ENCODE measurements at regions not wholly inside any gene's neighbourhood (a gene's known extent, or its start where the extent isn't known, plus 50 kb on each side); places are given as distances from the start of the nearest gene placed in this dataset.

DNA sequence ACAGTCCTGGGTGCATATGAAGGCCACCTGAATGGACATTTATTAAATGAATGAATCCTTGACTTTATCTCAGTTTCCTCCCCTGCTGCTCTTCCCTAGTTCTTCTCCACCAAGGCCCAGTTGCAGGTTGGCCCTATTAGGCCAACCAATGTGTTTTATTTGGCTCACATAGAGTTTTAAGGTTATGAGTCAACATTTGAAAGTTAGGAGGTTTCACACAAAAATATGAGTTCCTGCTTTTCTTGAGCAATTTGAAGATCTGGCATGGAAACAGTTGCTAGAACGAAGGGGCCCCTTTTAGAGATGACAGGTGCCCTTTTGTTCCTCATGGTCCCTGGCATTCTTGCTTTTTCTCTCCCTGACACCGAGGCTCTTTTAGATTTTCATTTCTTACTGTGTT is 83.0 kb upstream of the PDZRN3 start:
- H3K9ac ChIP-seq (ENCODE audit: low read length) = no peak overlapping the region
- H3K36me3 ChIP-seq (ENCODE audit: control insufficient read depth, low read depth, low read length) = no peaks in the 10 kb centered on the region
- no peaks in the 10 kb centered on the region for H3K4me1 ChIP-seq (ENCODE audit: control insufficient read depth, low read depth, low read length)
- no peak overlapping the region for H3K4me3 ChIP-seq (ENCODE audit: low read length)
- H3K27ac ChIP-seq (ENCODE audit: low read length) = no peak overlapping the region
- no peaks in the 10 kb centered on the region for H3K27me3 ChIP-seq (ENCODE audit: control insufficient read depth, insufficient read depth, low read length)
- H3K9me3 ChIP-seq (ENCODE audit: control insufficient read depth, low read depth, low read length) = no peaks in the 10 kb centered on the region

DNA sequence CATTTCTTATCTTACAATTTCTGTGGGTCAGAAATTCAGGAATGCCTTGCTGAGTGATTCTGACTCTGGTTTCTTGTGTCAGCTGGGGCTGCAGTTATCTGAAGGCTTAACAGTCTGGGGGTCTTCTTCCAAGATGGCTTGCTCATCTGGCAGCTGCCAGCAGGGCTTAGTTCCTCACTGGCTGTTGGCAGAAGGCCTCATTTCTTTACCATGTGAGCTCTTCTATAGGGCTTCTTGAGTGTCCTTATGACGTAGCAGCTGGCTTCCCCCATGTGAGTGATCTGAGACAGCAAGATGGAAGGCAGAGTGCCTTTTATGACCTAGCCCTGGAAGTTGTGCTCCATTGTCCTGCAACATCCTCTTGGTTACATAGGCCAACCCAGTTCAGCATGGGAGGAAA is 82.0 kb upstream of the PDZRN3 start:
- Histone ChIP-seq H3K27me3 (ENCODE audit: control insufficient read depth, insufficient read depth, low read length) (no peaks in the 10 kb centered on the region), H3K4me3 (ENCODE audit: low read length) (no peak overlapping the region), H3K36me3 (ENCODE audit: control insufficient read depth, low read depth, low read length) (no peaks in the 10 kb centered on the region), H3K4me1 (ENCODE audit: control insufficient read depth, low read depth, low read length) (no peaks in the 10 kb centered on the region), H3K9me3 (ENCODE audit: control insufficient read depth, low read depth, low read length) (no peaks in the 10 kb centered on the region), H3K9ac (ENCODE audit: low read length) (no peak overlapping the region), H3K27ac (ENCODE audit: low read length) (no peak overlapping the region)

DNA sequence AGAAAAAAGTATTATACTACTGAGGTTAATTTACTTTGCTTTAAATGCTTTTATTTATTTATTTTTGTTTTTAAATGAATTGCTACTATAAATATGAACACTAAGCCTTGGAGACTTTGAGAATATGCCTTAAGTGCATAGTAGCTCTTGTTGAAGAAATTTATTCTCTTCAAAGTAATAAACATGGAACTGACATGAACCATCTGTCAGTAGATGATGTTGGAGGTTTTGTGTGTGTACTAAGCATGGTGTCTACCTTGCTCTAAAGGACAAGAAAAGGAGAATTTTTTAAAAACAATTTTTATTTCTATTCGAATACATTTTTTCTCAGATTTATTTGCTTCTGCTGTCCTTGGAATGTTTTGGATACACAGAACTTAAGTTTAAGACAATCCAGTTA is 81.1 kb upstream of the PDZRN3 start:
- Histone ChIP-seq H3K36me3 (ENCODE audit: control insufficient read depth, low read depth, low read length) (no peaks in the 10 kb centered on the region), H3K27me3 (ENCODE audit: control insufficient read depth, insufficient read depth, low read length) (no peaks in the 10 kb centered on the region), H3K9me3 (ENCODE audit: control insufficient read depth, low read depth, low read length) (no peaks in the 10 kb centered on the region), H3K9ac (ENCODE audit: low read length) (no peak overlapping the region), H3K4me3 (ENCODE audit: low read length) (no peak overlapping the region), H3K4me1 (ENCODE audit: control insufficient read depth, low read depth, low read length) (no peaks in the 10 kb centered on the region), H3K27ac (ENCODE audit: low read length) (no peak overlapping the region)

DNA sequence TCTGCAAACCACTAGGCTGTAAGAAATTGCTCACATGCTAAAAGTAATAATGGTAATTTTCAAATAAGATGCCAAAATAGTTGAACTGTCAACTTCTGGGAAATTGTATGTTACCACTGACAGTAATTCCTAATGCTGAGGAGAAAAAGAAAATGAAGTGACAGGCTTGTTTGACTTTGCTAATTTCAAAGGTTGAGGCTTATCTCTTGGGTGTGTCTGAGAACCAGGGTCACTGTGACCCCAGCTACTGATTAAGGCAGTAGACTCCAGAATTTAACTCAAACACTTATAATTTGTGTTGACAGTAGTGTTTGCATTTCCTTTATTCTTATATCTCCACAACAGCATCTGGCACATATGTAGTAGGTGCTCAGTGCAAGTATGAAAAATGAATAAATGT is 74.6 kb upstream of the PDZRN3 start:
- Histone ChIP-seq H3K27me3 (ENCODE audit: control insufficient read depth, insufficient read depth, low read length) (no peaks in the 10 kb centered on the region), H3K9ac (ENCODE audit: low read length) (no peak overlapping the region), H3K4me3 (ENCODE audit: low read length) (no peak overlapping the region), H3K36me3 (ENCODE audit: control insufficient read depth, low read depth, low read length) (no peaks in the 10 kb centered on the region), H3K9me3 (ENCODE audit: control insufficient read depth, low read depth, low read length) (no peaks in the 10 kb centered on the region), H3K27ac (ENCODE audit: low read length) (no peak overlapping the region), H3K4me1 (ENCODE audit: control insufficient read depth, low read depth, low read length) (no peaks in the 10 kb centered on the region)

DNA sequence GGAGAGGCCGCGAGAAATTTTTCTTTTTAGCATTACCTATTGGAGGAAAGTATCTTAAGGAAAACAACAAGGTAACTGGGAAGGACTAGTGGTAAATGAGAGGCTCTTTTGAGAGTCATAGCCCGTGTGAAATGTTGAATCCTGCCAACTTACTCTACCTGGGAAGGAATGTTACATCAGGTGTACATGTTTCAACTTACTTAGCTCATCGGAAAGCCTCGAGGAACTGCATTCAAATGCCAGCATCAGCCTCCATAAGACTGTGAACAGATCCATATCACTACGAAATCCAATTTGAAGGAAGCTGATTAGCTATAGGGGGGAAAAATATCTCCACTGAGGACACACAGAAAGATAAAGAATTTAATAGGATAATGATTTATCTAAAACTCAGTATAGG is 72.3 kb upstream of the PDZRN3 start:
- Histone ChIP-seq H3K4me3 (ENCODE audit: low read length) (no peak overlapping the region), H3K27me3 (ENCODE audit: control insufficient read depth, insufficient read depth, low read length) (no peaks in the 10 kb centered on the region), H3K36me3 (ENCODE audit: control insufficient read depth, low read depth, low read length) (no peaks in the 10 kb centered on the region), H3K4me1 (ENCODE audit: control insufficient read depth, low read depth, low read length) (no peaks in the 10 kb centered on the region), H3K9me3 (ENCODE audit: control insufficient read depth, low read depth, low read length) (no peaks in the 10 kb centered on the region), H3K27ac (ENCODE audit: low read length) (no peak overlapping the region), H3K9ac (ENCODE audit: low read length) (no peak overlapping the region)

DNA sequence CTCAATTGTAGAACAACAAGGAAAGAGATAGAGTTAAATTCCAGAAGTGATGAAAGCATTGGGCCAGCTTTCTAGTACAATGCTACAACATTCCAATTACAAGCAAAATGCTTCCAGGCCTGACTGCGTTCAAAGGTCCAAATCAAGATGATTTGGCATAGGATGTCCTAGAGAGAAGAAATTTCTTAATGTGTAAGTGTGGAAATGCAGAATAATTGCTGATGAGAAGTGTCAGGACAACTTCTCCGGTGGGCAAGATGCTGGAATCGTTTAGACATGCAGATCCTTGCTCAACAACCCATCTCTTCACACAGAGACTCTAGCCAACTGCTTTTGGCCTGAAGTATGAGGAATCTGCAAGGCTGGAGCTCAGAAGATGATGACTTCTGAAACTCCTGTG is 71.1 kb upstream of the PDZRN3 start:
- no peak overlapping the region for H3K9ac ChIP-seq (ENCODE audit: low read length)
- H3K4me3 ChIP-seq (ENCODE audit: low read length) = no peak overlapping the region
- no peaks in the 10 kb centered on the region for H3K4me1 ChIP-seq (ENCODE audit: control insufficient read depth, low read depth, low read length)
- H3K27ac ChIP-seq (ENCODE audit: low read length) = no peak overlapping the region
- H3K27me3 ChIP-seq (ENCODE audit: control insufficient read depth, insufficient read depth, low read length) = no peaks in the 10 kb centered on the region
- no peaks in the 10 kb centered on the region for H3K36me3 ChIP-seq (ENCODE audit: control insufficient read depth, low read depth, low read length)
- H3K9me3 ChIP-seq (ENCODE audit: control insufficient read depth, low read depth, low read length) = no peaks in the 10 kb centered on the region

DNA sequence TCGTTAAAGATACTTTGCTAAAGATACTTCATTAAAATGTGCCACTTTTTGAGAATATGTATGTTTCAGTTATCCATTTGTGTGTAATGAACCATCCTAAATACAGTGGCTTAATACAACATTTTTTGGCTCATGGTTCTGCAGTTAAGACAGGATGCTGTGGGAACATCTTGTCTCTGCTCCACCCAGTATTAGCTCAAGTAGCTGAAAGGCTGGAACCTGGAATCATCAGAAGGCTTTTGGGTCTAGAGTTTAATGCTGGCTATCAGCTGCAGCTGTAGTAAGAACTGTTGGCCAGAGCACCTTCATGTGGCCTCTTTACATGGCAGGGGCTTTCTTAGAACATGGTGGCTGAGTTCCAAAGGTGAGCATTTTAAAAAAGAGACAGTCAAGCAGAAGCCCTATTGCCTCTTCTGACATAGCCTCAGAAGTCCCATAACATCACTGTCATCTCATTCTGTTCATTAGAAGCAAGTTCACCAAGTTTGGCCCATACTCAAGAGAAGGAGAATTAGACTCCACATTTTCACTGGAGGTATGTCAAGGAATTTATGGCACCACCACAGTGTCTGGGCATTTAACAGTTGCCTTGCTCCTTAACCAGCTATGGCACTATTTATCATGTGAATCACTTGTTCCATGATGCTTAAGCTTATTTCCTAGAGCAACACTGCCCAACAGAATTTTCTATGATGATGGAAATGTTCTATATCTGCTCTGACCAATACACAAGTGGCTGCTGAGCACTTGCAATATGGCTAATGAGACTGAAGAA is 70.4 kb upstream of the PDZRN3 start:
- Histone ChIP-seq H3K4me1 (ENCODE audit: control insufficient read depth, low read depth, low read length) (no peaks in the 10 kb centered on the region), H3K36me3 (ENCODE audit: control insufficient read depth, low read depth, low read length) (no peaks in the 10 kb centered on the region), H3K9me3 (ENCODE audit: control insufficient read depth, low read depth, low read length) (no peaks in the 10 kb centered on the region), H3K9ac (ENCODE audit: low read length) (no peak overlapping the region), H3K27me3 (ENCODE audit: control insufficient read depth, insufficient read depth, low read length) (no peaks in the 10 kb centered on the region), H3K27ac (ENCODE audit: low read length) (no peak overlapping the region), H3K4me3 (ENCODE audit: low read length) (no peak overlapping the region)

DNA sequence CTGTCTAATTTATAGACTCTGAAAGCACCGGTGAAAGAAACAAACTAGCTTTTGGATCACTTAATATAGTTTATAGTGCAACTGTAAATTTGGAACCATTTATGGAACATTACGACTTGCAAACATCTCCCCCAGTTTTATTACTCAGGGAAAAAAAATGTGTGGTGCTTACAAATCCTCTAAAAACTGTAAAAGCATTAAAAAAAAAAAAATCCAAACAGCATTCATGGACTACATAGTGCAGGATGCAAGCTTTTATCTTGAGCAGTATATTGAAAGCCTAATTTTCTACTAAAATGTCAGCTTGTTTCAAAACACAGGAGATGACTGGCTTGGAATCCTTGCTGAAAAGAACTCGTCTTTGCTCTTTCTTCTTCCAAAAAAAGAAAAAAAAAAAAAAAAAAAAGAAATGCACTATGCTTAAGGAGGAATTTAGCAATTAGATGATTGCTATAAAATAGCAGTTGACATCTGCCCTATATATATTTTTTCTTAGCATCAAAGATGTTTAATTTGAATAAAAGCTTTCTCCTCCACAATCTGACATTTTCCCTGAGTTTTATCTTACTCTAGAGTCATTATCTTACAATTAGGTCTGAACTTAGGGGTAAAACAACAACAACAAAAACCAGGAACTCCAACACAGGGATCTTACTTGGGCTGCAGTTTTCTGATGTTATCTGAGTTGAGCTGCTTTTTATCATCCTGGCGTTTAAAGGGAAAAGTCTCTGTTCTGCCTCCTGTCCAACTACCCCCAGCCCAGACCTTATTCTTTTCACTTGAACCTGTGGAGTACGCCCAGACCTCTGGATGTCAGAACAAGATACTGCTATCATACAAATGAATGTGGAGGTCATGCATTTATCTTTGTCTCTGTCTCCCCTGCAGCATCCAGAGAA is 62.6 kb upstream of the PDZRN3 start:
- H3K27me3 ChIP-seq (ENCODE audit: control insufficient read depth, insufficient read depth, low read length) = no peaks in the 10 kb centered on the region
- H3K4me1 ChIP-seq (ENCODE audit: control insufficient read depth, low read depth, low read length) = peaks cover 15% of the 10 kb centered on the region
- H3K36me3 ChIP-seq (ENCODE audit: control insufficient read depth, low read depth, low read length) = no peaks in the 10 kb centered on the region
- no peak overlapping the region for H3K9ac ChIP-seq (ENCODE audit: low read length)
- no peak overlapping the region for H3K4me3 ChIP-seq (ENCODE audit: low read length)
- no peaks in the 10 kb centered on the region for H3K9me3 ChIP-seq (ENCODE audit: control insufficient read depth, low read depth, low read length)
- H3K27ac ChIP-seq (ENCODE audit: low read length) = no peak overlapping the region

DNA sequence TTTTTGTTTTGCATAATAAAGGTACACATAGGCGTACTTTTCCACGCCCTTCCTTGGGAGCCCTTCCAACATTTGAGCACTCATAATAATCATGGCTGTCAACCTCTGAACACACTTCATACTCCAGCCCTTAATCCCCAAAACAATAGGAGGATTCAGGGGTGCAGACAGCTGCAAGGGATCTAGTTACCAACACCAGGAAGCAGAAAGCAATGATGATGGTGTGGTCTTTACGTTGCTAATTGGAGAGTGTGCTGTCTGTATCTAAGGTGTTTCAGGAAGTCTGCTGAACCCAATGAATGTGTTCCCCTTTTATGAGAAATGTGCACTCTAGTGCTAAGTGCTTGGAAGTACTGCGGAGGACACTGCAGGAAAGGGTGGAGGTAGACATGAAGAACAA is 60.3 kb upstream of the PDZRN3 start:
- H3K9ac ChIP-seq (ENCODE audit: low read length) = no peak overlapping the region
- H3K4me1 ChIP-seq (ENCODE audit: control insufficient read depth, low read depth, low read length) = peaks cover 15% of the 10 kb centered on the region
- H3K9me3 ChIP-seq (ENCODE audit: control insufficient read depth, low read depth, low read length) = no peaks in the 10 kb centered on the region
- H3K36me3 ChIP-seq (ENCODE audit: control insufficient read depth, low read depth, low read length) = no peaks in the 10 kb centered on the region
- no peak overlapping the region for H3K4me3 ChIP-seq (ENCODE audit: low read length)
- H3K27me3 ChIP-seq (ENCODE audit: control insufficient read depth, insufficient read depth, low read length) = no peaks in the 10 kb centered on the region
- H3K27ac ChIP-seq (ENCODE audit: low read length) = no peak overlapping the region

DNA sequence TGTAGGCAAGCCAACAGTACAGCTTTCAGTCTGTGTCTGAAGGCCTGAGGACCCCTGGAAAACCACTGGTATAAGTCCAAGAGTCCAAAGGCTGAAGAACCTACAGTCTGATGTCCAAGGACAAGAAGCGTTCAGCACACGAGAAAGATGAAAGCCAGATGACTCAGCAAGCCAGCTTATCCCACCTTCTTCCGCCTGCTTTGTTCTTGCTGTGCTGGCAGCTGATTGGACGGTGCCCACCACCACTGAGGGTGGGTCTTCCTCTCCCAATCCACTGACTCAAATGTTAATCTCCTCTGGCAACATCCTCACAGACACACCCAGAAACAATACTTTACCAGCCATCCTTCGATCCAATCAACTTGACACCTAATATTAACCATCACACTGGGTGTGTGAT is 59.0 kb upstream of the PDZRN3 start:
- H3K36me3 ChIP-seq (ENCODE audit: control insufficient read depth, low read depth, low read length) = no peaks in the 10 kb centered on the region

DNA sequence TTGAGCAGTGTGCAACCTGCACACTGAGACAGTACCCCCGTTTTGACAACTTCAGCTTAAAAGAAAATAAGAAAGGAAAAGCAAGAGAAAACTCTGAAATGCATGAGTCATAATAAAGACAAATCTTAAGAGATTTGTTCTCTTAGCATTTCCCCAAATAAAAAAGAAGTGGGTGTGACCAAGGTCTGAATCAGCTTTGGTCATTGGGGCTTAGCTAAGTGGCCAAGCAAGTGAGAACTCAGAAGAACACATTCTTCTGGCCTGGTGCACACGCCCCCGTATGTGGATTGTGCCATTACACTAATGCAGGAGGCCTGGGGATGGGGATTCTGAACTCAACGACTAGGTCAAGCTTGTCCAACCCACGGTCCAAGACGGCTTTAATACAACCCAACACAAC is 56.9 kb upstream of the PDZRN3 start:
- H3K4me1 ChIP-seq (ENCODE audit: control insufficient read depth, low read depth, low read length) = peaks cover 15% of the 10 kb centered on the region
- H3K9me3 ChIP-seq (ENCODE audit: control insufficient read depth, low read depth, low read length) = no peaks in the 10 kb centered on the region
- no peaks in the 10 kb centered on the region for H3K36me3 ChIP-seq (ENCODE audit: control insufficient read depth, low read depth, low read length)

More for the DNA sequence above, 59.0 kb upstream of the PDZRN3 start:
- Histone ChIP-seq H3K4me3 (ENCODE audit: low read length) (no peak overlapping the region), H3K27ac (ENCODE audit: low read length) (no peak overlapping the region), H3K27me3 (ENCODE audit: control insufficient read depth, insufficient read depth, low read length) (no peaks in the 10 kb centered on the region), H3K4me1 (ENCODE audit: control insufficient read depth, low read depth, low read length) (peaks cover 15% of the 10 kb centered on the region), H3K9me3 (ENCODE audit: control insufficient read depth, low read depth, low read length) (no peaks in the 10 kb centered on the region), H3K9ac (ENCODE audit: low read length) (no peak overlapping the region)

DNA sequence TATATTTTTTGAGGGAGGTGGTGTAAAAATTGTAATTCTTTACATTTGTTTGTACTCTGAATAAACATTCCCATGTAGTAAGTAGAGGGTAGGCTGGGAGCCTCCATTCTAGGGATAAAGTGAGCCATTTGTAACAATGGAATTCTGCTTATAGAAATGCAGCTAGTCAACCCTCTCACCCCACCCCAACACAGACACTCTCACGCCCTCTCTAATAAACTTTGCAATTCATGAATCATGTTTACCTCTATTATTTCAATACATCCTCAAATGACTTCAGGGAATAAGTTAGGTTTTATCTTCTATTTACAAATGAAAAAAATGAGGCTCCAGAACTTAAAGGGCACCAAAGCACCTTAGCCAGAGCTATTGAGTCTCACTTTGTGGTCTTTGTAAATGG is 56.5 kb upstream of the PDZRN3 start:
- Histone ChIP-seq H3K4me3 (ENCODE audit: low read length) (no peak overlapping the region), H3K9ac (ENCODE audit: low read length) (no peak overlapping the region), H3K36me3 (ENCODE audit: control insufficient read depth, low read depth, low read length) (no peaks in the 10 kb centered on the region), H3K4me1 (ENCODE audit: control insufficient read depth, low read depth, low read length) (peaks cover 15% of the 10 kb centered on the region), H3K27ac (ENCODE audit: low read length) (no peak overlapping the region), H3K27me3 (ENCODE audit: control insufficient read depth, insufficient read depth, low read length) (no peaks in the 10 kb centered on the region), H3K9me3 (ENCODE audit: control insufficient read depth, low read depth, low read length) (no peaks in the 10 kb centered on the region)

More for the DNA sequence above, 56.9 kb upstream of the PDZRN3 start:
- Histone ChIP-seq H3K9ac (ENCODE audit: low read length) (no peak overlapping the region), H3K4me3 (ENCODE audit: low read length) (no peak overlapping the region), H3K27me3 (ENCODE audit: control insufficient read depth, insufficient read depth, low read length) (no peaks in the 10 kb centered on the region), H3K27ac (ENCODE audit: low read length) (no peak overlapping the region)

Data from iPS-18a (cell line).